Lung (tissue), 11 donors: ENCODE measurements at regions not wholly inside any gene's neighbourhood (a gene's known extent, or its start where the extent isn't known, plus 50 kb on each side); places are given as distances from the start of the nearest gene placed in this dataset.

Source experiments
- ATAC-seq: fragments of 200-7000 bp; cut with Tn5 transposase; one replicate; pipeline ENCODE4 v1.9.1; 2020; ENCODE audit warnings: moderate number of reproducible peaks; ENCODE audit not compliant: insufficient read depth, low FRiP score
- DNase-seq, 3 donors: peaks; one replicate each; pipeline ENCODE4 v3.0.0-alpha.2; 2013 to 2017
- H3K27ac ChIP-seq, 2 donors: one replicate each; pipeline ENCODE4 v1.5.1; 2013; ENCODE audit warnings: mild to moderate bottlenecking in 2 of 2, moderate library complexity in 2 of 2, control low read depth in 1 of 2, inconsistent platforms in 1 of 2, low read depth in 1 of 2, low read length in 1 of 2
- H3K27me3 ChIP-seq, 3 donors: one replicate each; pipeline ENCODE4 v1.5.1; 2013; ENCODE audit warnings: low read length in 2 of 3; ENCODE audit not compliant: control insufficient read depth in 3 of 3, insufficient read depth in 3 of 3
- H3K36me3 ChIP-seq, 4 donors: one replicate each; pipeline ENCODE4 v1.5.1; 2013; ENCODE audit warnings: low read length in 4 of 4, mild to moderate bottlenecking in 1 of 4, moderate library complexity in 1 of 4; ENCODE audit not compliant: control insufficient read depth in 4 of 4, insufficient read depth in 4 of 4
- H3K4me1 ChIP-seq, 5 donors: one replicate each; pipeline ENCODE4 v1.5.1; 2013; ENCODE audit warnings: low read length in 5 of 5, mild to moderate bottlenecking in 2 of 5, moderate library complexity in 1 of 5; ENCODE audit not compliant: control insufficient read depth in 5 of 5, insufficient read depth in 5 of 5
- H3K4me3 ChIP-seq: one replicate; pipeline ENCODE4 v1.5.1; 2013; ENCODE audit warnings: mild to moderate bottlenecking, control low read depth, moderate library complexity
- H3K9ac ChIP-seq, 2 donors: one replicate each; pipeline ENCODE4 v1.5.1; 2013; ENCODE audit warnings: low read length in 2 of 2, control low read depth in 1 of 2; ENCODE audit not compliant: insufficient read depth in 1 of 2
- H3K9me3 ChIP-seq, 4 donors: one replicate each; pipeline ENCODE4 v1.5.1; 2013; ENCODE audit warnings: low read length in 3 of 4, mild to moderate bottlenecking in 1 of 4, moderate library complexity in 1 of 4; ENCODE audit not compliant: control insufficient read depth in 4 of 4, insufficient read depth in 3 of 4
- WGBS, 2 donors: extraction: QIAGEN DNeasy Blood & Tissue Kit; methylation state at CpG; one replicate each; pipeline ENCODE4 v1.1.7; 2013; 5-methylcytosine and 5-hydroxymethylcytosine counted together
- TF ChIP-seq, protein P1 (sequence below): IDR thresholded peaks from 2 replicates; pipeline ENCODE4 v1.5.1; 2012; ENCODE audit warnings: mild to moderate bottlenecking; ENCODE audit errors: control extremely low read depth, extremely low read depth
- donor health status: control.
- donor health status: control.
- donor health status: Bipolar disorder and iron deficiency.
- donor health status: healthy.
- donor health status: DM: yes; HTN: yes; CAD: no.

DNA sequence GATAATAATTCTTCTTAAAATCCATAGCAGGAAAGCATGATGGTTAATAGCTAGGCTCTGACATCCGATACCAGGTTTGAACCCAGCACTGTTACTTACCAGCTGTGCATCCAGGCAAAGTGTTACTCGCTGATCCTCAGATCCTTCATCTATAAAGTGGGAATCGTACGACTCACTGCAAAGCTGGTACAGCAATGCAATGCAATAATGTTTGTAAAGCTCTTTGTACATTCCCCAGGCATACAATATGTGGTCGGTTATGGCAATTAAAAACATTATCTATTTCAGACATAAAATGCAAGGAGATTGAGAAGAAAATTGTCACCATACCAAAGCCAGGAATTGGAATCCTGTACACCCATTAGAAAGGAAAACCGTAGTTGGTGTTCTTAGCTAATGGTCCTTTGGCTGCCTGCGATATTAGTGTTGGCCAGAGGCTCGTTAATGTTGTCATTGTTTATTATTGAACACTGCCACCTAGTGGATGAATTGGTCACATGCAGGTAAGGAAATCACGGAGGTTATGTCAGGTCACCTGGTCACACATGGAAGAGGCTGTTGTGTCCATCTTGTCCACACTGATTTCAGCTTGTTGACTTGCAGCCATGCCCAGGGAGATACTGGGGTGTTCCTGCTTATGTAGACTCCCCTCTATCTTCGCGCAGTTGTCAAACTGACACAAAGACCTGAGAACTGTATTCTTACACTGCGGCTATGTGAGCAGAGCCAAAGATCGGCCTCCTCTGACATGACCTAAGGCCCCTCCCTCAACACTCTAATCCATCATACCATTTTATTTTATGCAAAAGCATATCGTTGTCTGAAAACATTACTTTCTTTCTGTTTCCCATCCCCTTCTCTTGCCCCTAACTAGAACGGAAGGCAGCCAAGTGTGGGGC, 87.5 kb upstream of the PPP2R2B start:
- 45 to 46% methylated on average over 15 of the region's 15 CpGs for WGBS, 2 donors
- TF ChIP-seq, protein P1, sequence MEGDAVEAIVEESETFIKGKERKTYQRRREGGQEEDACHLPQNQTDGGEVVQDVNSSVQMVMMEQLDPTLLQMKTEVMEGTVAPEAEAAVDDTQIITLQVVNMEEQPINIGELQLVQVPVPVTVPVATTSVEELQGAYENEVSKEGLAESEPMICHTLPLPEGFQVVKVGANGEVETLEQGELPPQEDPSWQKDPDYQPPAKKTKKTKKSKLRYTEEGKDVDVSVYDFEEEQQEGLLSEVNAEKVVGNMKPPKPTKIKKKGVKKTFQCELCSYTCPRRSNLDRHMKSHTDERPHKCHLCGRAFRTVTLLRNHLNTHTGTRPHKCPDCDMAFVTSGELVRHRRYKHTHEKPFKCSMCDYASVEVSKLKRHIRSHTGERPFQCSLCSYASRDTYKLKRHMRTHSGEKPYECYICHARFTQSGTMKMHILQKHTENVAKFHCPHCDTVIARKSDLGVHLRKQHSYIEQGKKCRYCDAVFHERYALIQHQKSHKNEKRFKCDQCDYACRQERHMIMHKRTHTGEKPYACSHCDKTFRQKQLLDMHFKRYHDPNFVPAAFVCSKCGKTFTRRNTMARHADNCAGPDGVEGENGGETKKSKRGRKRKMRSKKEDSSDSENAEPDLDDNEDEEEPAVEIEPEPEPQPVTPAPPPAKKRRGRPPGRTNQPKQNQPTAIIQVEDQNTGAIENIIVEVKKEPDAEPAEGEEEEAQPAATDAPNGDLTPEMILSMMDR = peak; percentile 79
- DNase-seq = peak; percentile 55 to 81 (median 75)

DNA sequence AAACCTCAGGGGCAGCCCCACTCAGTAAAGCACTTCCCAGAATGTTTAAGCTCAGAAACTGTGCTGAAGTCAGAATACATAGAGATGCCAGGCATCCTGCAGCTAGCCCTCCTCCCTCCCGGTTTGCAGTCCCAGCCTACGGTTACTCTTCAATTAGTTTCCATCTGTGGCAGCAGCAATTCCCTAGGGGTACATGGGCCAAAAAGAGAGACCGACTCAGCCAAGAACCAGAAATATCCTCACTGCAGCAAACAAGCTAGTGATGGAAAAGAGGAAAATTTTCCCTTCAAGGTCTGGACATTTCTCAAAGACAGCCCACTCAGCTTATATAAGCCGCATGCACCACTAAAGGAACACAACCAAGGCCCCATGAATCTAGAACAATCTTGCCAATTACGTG, 89.1 kb upstream of the PPP2R2B start:
- H3K36me3 ChIP-seq = no peaks in the 10 kb centered on the region
- TF ChIP-seq, protein P1 = no peak
- no peaks in the 10 kb centered on the region for H3K27me3 ChIP-seq
- ATAC-seq = no peak
- no peak overlapping the region for H3K9ac ChIP-seq
- H3K27ac ChIP-seq = no peak overlapping the region
- H3K4me1 ChIP-seq = no peaks in the 10 kb centered on the region
- no peak overlapping the region for H3K4me3 ChIP-seq
- DNase-seq = no peak
- no peaks in the 10 kb centered on the region for H3K9me3 ChIP-seq
- 70 to 84% methylated on average over 5 of the region's 5 CpGs for WGBS, 2 donors

More for the DNA sequence above, 87.5 kb upstream of the PPP2R2B start:
- Histone ChIP-seq H3K4me1 (no peaks in the 10 kb centered on the region), H3K27me3 (no peaks in the 10 kb centered on the region), H3K27ac (no peak overlapping the region), H3K9me3 (no peaks in the 10 kb centered on the region), H3K4me3 (no peak overlapping the region), H3K9ac (no peak overlapping the region), H3K36me3 (no peaks in the 10 kb centered on the region)
- peak; percentile 81 for ATAC-seq

DNA sequence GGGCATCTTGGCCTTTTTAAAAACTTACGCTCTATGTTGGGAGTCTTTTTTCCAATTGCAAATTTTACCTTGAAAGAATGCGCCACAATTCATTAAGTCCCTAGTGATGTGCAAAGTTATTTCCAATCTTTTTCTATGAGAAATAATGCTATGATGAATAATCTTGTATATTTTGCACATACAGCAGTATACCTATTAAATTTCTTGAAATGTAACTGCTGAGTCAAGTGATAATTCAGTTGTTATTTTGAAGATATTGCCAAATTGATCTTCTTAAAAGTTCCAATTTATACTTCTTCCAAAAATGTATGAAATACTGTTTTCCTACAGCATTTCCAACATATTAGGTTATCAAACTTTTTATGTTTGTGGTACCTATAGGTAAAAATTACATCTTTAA, 92.8 kb upstream of the PPP2R2B start:
- H3K36me3 ChIP-seq = no peaks in the 10 kb centered on the region
- H3K4me3 ChIP-seq = no peak overlapping the region
- ATAC-seq (no peak), DNase-seq (no peak)
- 95 to 97% methylated on average over 2 of the region's 2 CpGs for WGBS, 2 donors
- H3K4me1 ChIP-seq = no peaks in the 10 kb centered on the region
- no peak overlapping the region for H3K9ac ChIP-seq
- no peak overlapping the region for H3K27ac ChIP-seq
- no peaks in the 10 kb centered on the region for H3K27me3 ChIP-seq
- no peaks in the 10 kb centered on the region for H3K9me3 ChIP-seq
- TF ChIP-seq, protein P1 = no peak
